GM19025 (cell line): ENCODE measurements at regions not wholly inside any gene's neighbourhood (a gene's known extent, or its start where the extent isn't known, plus 50 kb on each side); places are given as distances from the start of the nearest gene placed in this dataset.
"Not testable (repeated sequence)": the region's sequence is repeated elsewhere in the genome, so short reads cannot be mapped to it uniquely, and the experiment has no call there.

Source experiments
- ATAC-seq: cut with Tn5 transposase; IDR thresholded peaks from one replicate; pipeline ENCODE4 v1.9.1; 2021; ENCODE audit warnings: mild to moderate bottlenecking, low read depth, moderate library complexity; ENCODE audit not compliant: unreplicated experiment

DNA sequence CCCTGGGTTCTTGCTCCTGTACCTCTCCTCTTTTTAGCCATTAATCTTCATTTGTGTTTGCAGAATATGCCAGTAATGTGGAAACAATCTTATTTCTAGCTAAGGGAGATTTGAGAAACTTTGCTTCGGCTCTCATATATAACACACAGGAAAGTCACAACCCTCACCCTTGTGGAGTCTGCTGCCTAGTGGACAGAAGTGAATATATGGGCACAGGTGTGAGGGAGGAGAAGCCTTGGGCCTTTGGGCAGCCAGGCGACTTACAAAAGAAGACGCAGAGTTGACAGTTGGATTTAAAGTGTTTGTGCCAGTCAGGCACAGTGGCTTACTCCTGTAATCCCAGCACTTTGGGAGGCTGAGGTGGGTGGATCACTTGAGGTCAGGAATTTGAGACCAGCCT lies 181.8 kb upstream of the TBL1XR1 start:
- ATAC-seq = no peak

DNA sequence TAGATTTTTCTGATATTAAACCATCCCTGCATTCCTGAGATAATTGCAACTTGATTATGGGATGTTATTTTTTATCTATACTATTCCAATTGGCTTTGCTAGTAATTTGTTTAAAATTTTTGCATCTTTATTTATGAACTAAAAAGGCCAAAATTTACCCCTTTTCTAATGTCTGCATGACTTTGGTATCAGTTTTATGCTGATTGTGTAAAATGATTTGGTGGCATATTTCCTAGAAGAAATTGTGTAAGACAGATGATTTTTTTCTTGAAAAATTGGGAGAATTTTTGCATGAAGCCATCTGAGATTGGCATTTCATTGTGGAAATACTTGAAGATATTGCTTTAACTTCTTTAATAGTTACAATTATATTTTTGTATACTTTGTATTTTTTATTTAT lies 183.8 kb upstream of the TBL1XR1 start:
- ATAC-seq = no peak

DNA sequence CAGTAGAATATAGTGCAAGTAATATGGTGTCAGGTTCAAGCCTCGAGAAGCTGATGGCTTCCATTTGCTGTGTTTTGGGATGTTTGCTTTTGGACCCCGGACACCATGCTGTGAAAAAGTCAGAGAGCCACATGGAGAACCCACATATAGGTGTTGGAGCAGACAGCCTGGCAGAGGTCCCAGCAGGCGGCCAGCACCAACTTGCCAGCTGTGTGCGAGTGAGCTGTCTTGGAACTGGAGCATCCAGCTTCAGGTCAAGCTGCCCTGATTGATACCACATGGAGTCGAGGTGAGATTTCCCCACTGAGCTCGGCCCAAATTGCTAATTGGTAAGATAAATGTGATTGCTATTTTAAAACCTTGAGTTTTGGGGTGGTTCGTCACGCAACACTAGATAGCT lies 185.7 kb upstream of the TBL1XR1 start:
- ATAC-seq = no peak

DNA sequence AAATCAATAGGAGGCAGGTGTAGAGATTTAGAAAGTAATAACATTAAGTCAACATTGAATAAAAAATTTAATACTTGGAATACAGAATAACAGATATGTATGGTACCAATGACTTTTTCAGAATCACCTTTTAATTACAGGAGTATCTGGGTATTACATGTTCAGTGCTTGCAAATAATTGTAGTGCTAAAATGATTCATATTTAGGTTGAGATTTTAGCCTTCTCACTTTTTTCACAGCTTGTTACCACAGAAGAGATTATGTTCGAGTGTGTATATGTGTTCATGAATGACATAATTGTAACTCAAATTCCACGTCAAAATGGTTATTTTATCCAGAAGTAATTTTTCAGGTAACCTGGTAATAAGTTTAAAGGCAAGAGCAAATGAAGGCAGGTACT lies 187.9 kb upstream of the TBL1XR1 start:
- no peak for ATAC-seq

DNA sequence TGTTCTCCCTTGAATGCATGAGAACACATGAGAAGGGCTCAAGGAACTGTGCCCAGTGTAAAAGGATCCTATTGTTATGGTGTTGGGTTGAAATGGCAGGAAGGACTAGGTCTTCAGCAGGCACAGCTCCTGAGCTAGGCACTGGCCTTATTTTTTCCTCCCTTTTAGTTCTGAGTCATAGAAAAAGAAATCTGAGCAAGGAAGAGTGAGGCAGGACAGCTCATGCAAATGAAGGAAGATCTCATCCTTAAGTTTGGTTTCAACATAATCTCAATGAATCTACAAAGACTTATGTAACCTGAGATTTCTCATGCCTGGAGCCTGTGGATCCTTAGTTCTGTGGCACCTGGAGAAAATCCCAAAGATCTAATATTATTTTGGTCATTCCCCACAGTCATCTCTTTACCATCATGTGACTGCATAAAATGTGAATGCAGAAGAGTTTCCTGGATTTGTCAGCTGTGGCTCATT lies 188.6 kb upstream of the TBL1XR1 start:
- no peak for ATAC-seq

DNA sequence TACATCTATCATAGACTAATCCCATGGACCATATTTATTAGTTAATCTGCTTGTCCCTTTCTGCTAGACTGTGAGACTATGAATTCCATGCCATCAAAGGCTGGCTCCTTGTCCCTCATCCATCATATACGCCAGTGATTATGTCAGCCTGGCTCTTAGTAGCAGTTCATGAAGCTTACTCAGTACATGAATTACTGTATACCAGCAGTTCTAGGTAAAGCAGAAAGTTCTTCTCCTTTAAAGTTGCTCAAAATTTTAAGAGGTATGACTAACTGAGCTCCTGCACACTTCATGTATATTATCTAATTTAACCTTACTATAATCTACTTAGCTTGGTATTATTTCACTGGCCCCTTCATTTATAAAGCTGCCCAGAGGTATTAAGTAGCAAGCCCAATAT lies 190.9 kb upstream of the TBL1XR1 start:
- no peak for ATAC-seq

DNA sequence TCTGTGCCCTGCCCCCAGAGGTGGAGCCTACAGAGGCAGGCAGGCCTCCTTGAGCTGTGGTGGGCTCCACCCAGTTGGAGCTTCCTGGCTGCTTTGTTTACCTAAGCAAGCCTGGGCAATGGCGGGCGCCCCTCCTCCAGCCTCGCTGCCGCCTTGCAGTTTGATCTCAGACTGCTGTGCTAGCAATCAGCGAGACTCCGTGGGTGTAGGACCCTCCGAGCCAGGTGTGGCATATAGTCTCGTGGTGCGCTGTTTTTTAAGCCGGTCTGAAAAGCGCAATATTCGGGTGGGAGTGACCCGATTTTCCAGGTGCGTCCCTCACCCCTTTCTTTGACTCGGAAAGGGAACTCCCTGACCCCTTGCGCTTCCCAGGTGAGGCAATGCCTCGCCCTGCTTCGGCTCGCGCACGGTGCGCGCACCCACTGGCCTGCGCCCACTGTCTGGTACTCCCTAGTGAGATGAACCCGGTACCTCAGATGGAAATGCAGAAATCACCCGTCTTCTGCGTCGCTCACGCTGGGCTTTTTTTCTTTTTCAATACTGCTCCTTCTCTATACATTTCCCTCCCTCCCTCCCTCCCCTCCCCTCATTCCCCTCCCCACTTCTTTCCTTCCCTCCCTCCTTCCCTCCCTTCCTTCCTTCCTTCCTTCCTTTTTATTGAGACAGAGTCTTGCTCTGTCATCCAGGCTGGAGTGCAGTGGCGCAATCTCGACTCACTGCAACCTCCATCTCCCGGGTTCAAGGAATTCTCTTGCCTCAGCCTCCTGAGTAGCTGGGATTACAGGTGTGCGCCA lies 197.1 kb upstream of the TBL1XR1 start:
- not testable (repeated sequence) for ATAC-seq

DNA sequence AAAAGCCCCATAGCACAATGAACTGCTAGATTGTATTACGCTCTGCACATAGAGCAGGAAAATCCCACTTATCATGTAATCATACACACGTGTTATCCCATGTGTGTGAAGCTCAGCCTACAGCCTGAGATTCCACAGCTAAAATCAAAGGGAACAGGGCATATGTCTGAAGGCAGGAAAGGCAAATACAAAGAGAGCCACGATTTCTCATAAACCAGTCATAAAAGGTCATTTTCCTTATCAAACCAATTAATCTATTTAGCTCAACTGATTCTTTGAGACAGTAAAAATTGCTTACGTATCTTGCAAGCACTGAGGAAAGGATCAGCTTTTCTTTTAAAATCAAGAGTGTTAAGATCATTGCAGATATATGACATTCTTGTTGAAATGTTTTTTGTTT lies 199.5 kb upstream of the TBL1XR1 start:
- ATAC-seq = no peak

DNA sequence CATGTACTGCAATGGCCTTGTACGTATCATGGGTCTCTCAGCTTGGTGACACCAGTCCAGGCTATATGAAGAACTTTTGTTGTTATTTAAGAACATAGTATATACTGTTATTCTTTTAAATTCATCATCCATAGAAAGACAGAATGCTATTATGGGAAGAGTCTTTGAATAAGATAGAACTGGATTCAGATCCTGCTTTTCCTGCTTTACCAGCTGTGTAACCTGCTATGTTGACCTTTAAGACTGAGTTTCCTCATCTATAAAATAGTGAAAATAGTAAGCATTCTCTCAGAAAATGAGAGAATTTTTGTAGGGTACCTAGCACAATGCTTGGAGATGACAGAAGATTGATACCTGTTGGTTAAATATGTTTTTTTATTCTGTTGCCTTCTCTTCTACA lies 204.1 kb upstream of the TBL1XR1 start:
- ATAC-seq = no peak

DNA sequence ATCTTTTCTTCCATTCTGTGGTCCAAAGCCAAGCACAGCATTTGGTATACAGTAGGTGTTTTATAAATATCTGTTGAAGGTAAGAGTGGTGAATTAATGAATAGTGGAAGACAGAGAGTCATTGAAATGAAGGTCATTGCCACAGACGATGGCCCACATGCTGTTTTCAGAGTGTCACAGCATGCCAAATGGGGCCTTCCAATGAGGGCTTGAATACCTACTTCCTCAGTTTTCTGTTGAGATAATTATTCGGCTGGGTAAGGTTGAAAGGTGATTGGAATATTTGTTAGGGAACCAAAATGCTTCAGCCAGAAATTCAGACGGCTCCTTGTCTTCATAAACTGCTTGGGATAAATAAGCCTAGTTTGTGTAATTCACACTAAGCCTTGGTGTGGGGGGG lies 205.3 kb upstream of the TBL1XR1 start:
- ATAC-seq = no peak

DNA sequence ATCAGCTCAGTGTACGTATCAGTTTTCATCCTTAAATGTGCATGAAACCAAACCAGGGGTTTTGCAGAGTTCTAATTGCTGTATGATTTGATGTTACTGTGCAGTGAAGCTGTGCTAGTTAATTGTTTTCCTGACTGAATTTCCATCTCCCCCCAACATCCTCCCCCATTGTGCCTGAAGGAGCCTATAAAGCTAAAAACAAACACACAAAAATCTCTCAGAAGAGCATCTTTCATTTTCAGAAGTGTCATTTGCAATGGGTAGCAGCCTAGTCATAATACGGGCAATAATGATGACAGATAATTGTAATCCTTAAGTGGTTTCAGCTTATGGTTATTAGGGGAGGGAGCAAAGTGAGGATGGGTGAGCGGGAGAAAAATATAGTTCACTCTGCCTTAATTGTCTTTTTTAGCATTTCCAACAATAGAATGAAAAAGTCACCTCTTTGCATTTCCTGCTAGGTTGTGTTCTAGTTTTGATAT lies 207.9 kb upstream of the TBL1XR1 start:
- no peak for ATAC-seq

DNA sequence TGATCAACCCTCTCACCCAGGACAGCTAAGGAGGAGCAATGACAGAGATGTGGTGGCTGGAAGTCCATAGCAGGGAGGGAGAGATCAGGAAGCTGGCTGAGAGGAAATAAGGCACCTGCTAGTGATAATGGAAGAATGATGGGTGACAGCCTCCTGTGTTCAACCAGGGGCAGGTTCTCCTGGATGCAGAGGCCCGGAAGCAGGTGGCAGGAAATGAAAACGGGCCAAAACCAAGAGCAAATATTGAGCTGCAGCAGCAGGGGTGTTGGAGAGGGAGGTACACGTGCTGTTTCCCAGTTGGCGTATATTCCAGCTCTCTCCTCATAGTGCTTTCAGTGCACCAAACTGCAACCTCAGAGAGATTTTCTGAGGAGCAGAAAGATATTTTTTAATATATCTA lies 213.4 kb upstream of the TBL1XR1 start:
- no peak for ATAC-seq

DNA sequence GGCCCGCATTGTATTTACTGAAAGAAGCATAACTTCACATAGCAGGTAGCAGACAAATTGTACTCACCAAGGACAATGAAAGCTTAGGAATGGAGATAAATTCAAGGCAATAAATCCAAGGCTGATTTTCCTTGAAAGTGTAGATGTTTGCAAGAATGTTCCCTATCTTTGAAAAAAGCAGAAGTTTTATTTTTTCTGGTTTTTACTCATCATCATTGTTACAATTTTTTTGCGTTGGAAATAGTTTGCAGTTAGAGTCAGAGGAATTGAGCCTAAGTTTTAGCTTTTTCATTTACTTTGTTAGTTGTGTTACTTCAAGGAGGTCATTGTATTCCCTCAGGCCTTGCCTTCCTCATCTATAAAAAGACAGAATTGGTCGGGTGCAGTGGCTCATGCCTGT lies 213.9 kb upstream of the TBL1XR1 start:
- no peak for ATAC-seq

DNA sequence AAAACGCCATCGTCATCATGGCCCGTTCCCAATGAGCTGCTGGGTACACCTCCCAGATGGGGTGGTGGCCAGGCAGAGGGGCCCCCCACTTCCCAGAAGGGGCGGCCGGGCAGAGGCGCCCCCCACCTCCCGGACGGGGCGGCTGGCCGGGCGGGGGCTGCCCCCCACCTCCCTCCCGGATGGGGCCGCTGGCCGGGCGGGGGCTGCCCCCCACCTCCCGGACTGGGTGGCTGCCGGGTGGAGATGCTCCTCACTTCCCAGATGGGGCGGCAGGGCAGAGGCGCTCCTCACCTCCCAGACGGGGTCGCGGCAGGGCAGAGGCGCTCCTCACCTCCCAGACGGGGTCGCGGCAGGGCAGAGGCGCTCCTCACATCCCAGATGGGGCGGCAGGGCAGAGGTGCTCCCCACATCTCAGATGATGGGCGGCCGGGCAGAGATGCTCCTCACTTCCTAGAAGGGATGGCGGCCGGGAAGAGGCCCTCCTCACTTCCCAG lies 215.4 kb upstream of the TBL1XR1 start:
- ATAC-seq = not testable (repeated sequence)

DNA sequence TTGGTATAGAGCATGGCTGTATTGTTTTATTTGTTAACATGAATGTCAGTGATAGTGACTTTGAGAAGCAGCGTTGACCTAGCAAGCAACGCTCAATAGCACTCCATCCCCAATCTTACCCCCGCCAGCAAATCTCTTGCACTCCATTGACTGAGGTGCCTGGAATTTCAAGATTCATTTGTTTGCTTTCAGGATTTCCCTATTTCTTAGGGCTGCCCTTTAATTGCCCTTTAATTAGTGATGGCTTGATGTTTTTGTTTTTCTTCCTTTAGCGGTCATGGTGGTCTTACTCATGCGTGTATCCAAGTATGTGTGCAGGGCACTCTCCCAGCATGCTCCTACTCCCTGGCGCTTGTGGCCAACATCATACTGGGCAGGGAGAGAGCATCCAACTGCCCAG lies 216.8 kb upstream of the TBL1XR1 start:
- no peak for ATAC-seq

DNA sequence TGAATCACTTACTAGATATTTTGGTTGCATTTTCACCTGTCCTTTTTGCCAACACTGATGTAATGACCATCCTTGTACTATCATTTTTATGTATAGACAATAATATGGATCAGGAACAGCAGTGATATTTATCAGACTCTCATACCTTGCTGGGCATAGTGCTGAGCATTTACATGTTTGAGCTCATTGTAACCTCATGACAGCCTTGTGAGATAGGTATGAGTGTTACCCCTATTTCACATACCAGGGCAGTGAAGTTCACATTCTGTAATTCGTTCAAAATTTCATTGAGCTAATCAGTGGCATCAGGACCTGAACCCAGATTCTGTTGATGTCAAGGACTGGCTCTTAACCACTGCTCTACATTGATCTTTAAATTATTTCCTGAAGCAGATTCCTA lies 221.5 kb upstream of the TBL1XR1 start:
- no peak for ATAC-seq

DNA sequence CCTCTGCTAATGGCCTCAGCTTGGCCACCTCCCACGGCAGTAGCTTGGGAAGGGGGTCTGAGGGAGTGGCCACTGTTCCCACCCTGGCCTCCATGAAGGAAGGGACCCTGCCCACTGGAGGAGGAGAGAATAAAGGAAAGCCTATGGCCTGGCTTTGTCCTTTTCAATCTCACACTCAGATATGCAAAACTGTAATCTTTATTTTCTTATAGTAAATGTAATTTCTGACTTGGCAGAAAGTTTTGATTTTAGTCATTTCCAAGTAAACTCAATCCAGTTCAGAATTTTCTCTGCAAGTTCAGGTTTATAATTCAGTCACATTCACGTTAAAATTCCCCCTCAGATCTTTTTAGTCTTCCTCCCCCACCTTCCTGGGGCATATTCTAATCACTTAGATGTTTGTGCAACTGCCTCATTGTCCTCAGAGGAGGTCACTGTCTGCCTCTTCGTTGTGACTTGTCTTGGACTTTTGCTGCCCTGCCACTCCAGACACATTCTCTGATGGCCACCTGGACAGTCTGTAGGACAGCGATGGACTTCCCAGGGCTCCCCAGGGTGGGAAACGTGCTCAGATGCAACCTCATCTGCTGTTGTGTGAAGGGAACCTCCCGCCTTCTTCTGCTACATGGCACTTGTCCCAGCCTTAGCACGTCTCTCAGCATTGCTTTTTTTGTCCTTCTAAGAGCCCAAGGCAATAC lies 222.8 kb upstream of the TBL1XR1 start:
- ATAC-seq = no peak

DNA sequence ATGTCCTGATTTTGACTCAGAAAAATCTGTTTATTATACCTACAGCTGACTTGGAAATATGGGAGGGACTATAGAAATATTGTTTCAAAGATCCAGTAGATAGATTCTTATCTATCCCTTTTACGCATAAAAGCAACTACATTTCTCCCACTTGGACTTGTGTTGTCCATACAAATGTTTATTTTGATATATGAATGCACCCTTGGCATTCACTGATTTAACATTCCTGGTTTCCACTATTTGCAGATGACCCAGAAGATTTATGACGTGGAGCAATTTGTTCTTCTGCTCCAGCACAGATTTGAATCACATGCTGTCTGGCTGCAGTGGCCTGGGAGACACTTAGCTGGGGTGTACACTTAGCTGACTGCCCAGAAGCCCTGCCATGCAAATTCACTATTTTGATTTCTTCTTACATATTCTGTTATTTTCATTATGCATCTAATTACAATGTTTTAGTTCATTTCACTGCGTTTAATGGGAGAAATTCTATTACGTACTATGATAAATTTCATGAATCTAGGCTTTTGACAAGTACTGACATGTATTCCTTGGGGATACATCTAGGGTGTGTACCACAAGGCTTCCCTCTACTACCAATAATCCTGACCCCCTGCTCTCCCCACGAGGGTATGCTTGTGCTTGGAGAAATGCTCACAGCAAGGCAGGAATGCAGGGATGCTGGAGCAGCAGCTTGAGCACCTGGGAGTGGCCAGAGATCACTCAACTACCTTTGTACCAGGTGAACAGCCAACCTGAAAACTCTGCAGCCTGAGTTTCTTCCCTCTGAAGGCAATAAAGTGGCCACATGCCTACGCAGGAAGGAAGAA lies 223.6 kb upstream of the TBL1XR1 start:
- ATAC-seq = no peak

DNA sequence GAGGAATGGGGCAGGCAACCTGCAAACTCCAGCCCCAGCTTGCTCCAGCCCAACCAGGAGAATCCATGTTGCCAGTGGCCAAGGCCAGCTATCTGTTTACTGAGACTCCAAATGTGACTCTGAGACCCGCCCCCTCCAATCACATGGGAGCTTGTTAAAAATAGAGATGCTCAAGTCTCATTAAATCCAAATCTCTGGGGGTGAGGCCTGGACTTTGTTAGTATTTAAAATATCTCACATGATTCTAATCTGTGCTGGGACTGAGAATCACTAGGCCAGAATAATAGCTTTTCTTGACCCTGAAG lies 224.2 kb upstream of the TBL1XR1 start:
- no peak for ATAC-seq

DNA sequence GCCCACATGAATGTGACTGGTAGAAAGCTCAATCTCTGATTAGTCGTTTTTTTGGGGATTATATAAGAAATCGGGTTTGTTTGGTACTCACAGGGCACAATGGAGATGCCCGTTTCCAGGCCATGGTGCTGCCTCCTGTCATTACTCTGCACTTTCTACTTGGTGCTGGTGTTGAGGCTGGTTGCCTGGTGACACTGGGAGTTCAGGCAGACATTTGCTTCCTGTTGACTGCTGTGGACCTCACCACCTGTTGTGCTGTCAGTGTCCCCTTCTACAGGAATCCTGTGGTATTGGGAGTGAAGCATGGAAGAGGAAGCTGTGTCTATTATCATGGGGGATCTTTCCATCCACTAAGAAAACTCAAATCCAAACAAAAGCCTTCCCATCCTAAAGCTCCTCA lies 227.2 kb upstream of the TBL1XR1 start:
- no peak for ATAC-seq

DNA sequence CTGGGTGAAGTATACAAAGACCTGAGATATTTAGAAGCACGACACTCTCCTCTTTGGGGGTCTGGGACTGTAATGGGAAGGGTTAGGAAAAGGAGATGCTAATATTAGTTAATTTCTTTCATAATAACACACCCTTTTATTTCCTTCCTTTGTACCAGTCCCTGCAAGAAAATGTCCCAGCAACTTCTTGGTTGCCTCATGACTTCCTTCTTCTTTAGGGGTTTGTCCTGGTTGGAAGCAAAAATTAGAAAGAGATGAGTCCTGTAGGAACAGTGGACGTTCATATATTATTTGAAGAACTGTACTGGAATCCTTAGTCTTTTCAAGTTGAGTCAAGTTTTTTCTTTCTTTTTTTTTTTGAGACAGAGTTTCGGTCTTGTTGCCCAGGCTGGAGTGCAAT lies 227.8 kb upstream of the TBL1XR1 start:
- no peak for ATAC-seq
